ENCODE measurements at regions not wholly inside any gene's neighbourhood (a gene's known extent, or its start where the extent isn't known, plus 50 kb on each side); places are given as distances from the start of the nearest gene placed in this dataset.
A peak's percentile ranks its signal among the peaks of the same experiment; 100 is the strongest.

- TF ChIP-seq CTCF (IDR thresholded peaks at IDR 0.05) (peak; percentile 49), EZH2phosphoT487 (IDR thresholded peaks at IDR 0.05) (no peak), EZH2 (IDR thresholded peaks at IDR 0.05) (no peak)
Observed at GRCh38 chr1:83497563-83497962, 501.4 kb downstream of the TTLL7 start.
